GM19239 (cell line): ENCODE measurements at regions not wholly inside any gene's neighbourhood (a gene's known extent, or its start where the extent isn't known, plus 50 kb on each side); places are given as distances from the start of the nearest gene placed in this dataset.

ENCODE experiments used
- DNase-seq: peaks from one replicate; pipeline ENCODE4 v3.0.0; 2011; ENCODE audit warnings: low spot score; ENCODE audit not compliant: insufficient read length
- FAIRE-seq: peaks from 2 replicates; lab custom pipeline; 2011; peaks lifted over from hg19 to GRCh38; lab: Jason Lieb, UNC

- FAIRE-seq: no peak
- no peak for DNase-seq
Measured at GRCh38 chr11:109898592-109898991, 194.6 kb upstream of the ZC3H12C start.

- no peak for DNase-seq
- FAIRE-seq: no peak
Measured at GRCh38 chr11:109902764-109903433, 190.3 kb upstream of the ZC3H12C start.

GRCh38 chr11:109911488-109911887 is 181.7 kb upstream of the ZC3H12C start:
- no peak for DNase-seq
- no peak for FAIRE-seq

- DNase-seq: no peak
- FAIRE-seq: no peak
Measured at GRCh38 chr11:109914038-109914437, 179.2 kb upstream of the ZC3H12C start.

- no peak for FAIRE-seq
Measured at GRCh38 chr11:109914809-109915653, 178.2 kb upstream of the ZC3H12C start.

GRCh38 chr11:109926941-109927340 is 166.3 kb upstream of the ZC3H12C start:
- DNase-seq: no peak
- no peak for FAIRE-seq

More at GRCh38 chr11:109914809-109915653, 178.2 kb upstream of the ZC3H12C start:
- no peak for DNase-seq

- DNase-seq (no peak), FAIRE-seq (no peak)
Measured at GRCh38 chr11:109929308-109929707, 163.9 kb upstream of the ZC3H12C start.

GRCh38 chr11:109933126-109933525 is 160.1 kb upstream of the ZC3H12C start:
- DNase-seq: no peak
- FAIRE-seq: no peak

GRCh38 chr11:109934151-109934550 is 159.0 kb upstream of the ZC3H12C start:
- FAIRE-seq: no peak
- no peak for DNase-seq

GRCh38 chr11:109936661-109937180 is 156.5 kb upstream of the ZC3H12C start:
- no peak for FAIRE-seq

GRCh38 chr11:109937968-109938367 is 155.2 kb upstream of the ZC3H12C start:
- no peak for FAIRE-seq
- no peak for DNase-seq

More at GRCh38 chr11:109936661-109937180, 156.5 kb upstream of the ZC3H12C start:
- no peak for DNase-seq

GRCh38 chr11:109939166-109939810 is 153.9 kb upstream of the ZC3H12C start:
- DNase-seq: no peak

GRCh38 chr11:109940816-109941215 is 152.4 kb upstream of the ZC3H12C start:
- FAIRE-seq (no peak), DNase-seq (no peak)

More at GRCh38 chr11:109939166-109939810, 153.9 kb upstream of the ZC3H12C start:
- FAIRE-seq: peak; percentile 88

GRCh38 chr11:109945626-109946321 is 147.4 kb upstream of the ZC3H12C start:
- FAIRE-seq (no peak), DNase-seq (no peak)

- FAIRE-seq (peak; percentile 99), DNase-seq (no peak)
Measured at GRCh38 chr11:109946322-109946846, 146.8 kb upstream of the ZC3H12C start.

GRCh38 chr11:109954534-109954933 is 138.7 kb upstream of the ZC3H12C start:
- no peak for FAIRE-seq

GRCh38 chr11:109956124-109956793 is 136.9 kb upstream of the ZC3H12C start:
- FAIRE-seq (peak; percentile 98), DNase-seq (no peak)

More at GRCh38 chr11:109954534-109954933, 138.7 kb upstream of the ZC3H12C start:
- no peak for DNase-seq

- DNase-seq (no peak), FAIRE-seq (peak; percentile 97)
Measured at GRCh38 chr11:109957000-109957399, 136.2 kb upstream of the ZC3H12C start.

- FAIRE-seq (no peak), DNase-seq (no peak)
Measured at GRCh38 chr11:109957601-109958000, 135.6 kb upstream of the ZC3H12C start.
